ENCODE measurements at regions not wholly inside any gene's neighbourhood (a gene's known extent, or its start where the extent isn't known, plus 50 kb on each side); places are given as distances from the start of the nearest gene placed in this dataset.

GRCh38 chr5:53815471-53815870, 255.0 kb downstream of the NDUFS4 start (continued):
- TF ChIP-seq CTCF (IDR thresholded peaks at IDR 0.05; ENCODE audit: control extremely low read depth in 1 of 3, insufficient read depth in 1 of 3, low read depth in 1 of 3, low read length in 3 of 3) (no peak), SRF (IDR thresholded peaks at IDR 0.05; ENCODE audit: low read depth, low read length) (no peak), GABPA (IDR thresholded peaks at IDR 0.05; ENCODE audit: borderline replicate concordance, insufficient read depth, low read length) (no peak), HDAC2 (IDR thresholded peaks at IDR 0.05; ENCODE audit: borderline replicate concordance in 1 of 2, low read depth in 2 of 2, low read length in 2 of 2) (no peak), POU5F1 (IDR thresholded peaks at IDR 0.05; ENCODE audit: low read depth, low read length) (no peak), RAD21 (IDR thresholded peaks at IDR 0.05 in 1 of 2, conservative IDR thresholded peaks at IDR 0.05 in 1 of 2; ENCODE audit: low read depth in 2 of 2, low read length in 2 of 2) (no peak), BACH1 (IDR thresholded peaks at IDR 0.05; ENCODE audit: low read length) (no peak)
